ENCODE measurements at regions not wholly inside any gene's neighbourhood (a gene's known extent, or its start where the extent isn't known, plus 50 kb on each side); places are given as distances from the start of the nearest gene placed in this dataset.

DNA sequence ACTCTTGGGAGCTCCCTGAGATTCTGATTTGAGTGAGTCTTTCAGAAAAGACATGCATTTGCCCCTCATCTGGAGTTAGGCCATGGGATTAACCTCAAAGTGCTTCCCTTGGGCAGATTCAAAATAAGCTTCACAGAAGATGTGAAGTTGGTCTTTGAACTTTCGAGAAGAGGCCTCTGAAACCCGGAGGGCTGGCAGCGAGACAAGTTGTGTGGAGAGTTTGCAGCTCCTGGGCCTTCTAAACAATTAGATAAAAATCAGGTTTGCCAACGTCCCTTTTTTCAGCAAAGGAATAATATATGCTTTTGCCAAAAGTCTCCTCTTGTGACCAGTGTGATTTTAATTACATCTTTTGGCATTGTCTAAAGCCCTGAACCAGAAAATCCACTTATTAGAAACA lies 489.7 kb downstream of the SOX11 start:
- Histone ChIP-seq H3K4me2 (ENCODE audit: low read length) (no peak overlapping the region), H4K20me1 (ENCODE audit: insufficient read depth) (no peaks in the 10 kb centered on the region), H3K9me2 (ENCODE audit: insufficient read depth) (no peaks in the 10 kb centered on the region), H3K4me1 (ENCODE audit: control insufficient read depth in 1 of 2, insufficient read depth in 2 of 2, low read length in 2 of 2) (no peaks in the 10 kb centered on the region), H2AFZ (ENCODE audit: low read depth, low read length, poor library complexity, severe bottlenecking) (no peak overlapping the region), H3K4me3 (replicated peaks in 1 of 2; ENCODE audit: low read depth in 1 of 2, low read length in 2 of 2) (no peak overlapping the region), H3K27me3 (ENCODE audit: insufficient read depth, low read length) (no peaks in the 10 kb centered on the region), H3K9me3 (ENCODE audit: control insufficient read depth in 1 of 2, insufficient read depth in 1 of 2, low read depth in 1 of 2, low read length in 2 of 2) (peaks cover 5 to 18% of the 10 kb centered on the region in 2 experiments; a peak in 2 of 4 replicates), H3K9ac (ENCODE audit: low read length) (no peak overlapping the region), H3K36me3 (ENCODE audit: control insufficient read depth in 1 of 2, insufficient read depth in 2 of 2, low read length in 2 of 2) (no peaks in the 10 kb centered on the region), H3K27ac (ENCODE audit: low read depth, low read length) (no peak overlapping the region), H3K79me2 (ENCODE audit: insufficient read depth, low read length) (no peaks in the 10 kb centered on the region)
- ChIA-PET CTCF (no interaction called here), POLR2A (no interaction called here), RAD21 (ENCODE audit: low non-redundant PET in 1 of 2, low total read pairs in 2 of 2, uncharacterized antibody in 2 of 2, unreplicated experiment in 2 of 2) (no interaction called here)
- DNase-seq (ENCODE audit: low read depth, low spot score) (no peak), ATAC-seq (no peak)
- intact Hi-C loops (cut with micrococcal nuclease) = no loop called here
- TF ChIP-seq, protein P1, sequence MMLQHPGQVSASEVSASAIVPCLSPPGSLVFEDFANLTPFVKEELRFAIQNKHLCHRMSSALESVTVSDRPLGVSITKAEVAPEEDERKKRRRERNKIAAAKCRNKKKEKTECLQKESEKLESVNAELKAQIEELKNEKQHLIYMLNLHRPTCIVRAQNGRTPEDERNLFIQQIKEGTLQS (IDR thresholded peaks at IDR 0.05) = no peak
- no TSS peak for BruUV-seq (replicated peaks)

DNA sequence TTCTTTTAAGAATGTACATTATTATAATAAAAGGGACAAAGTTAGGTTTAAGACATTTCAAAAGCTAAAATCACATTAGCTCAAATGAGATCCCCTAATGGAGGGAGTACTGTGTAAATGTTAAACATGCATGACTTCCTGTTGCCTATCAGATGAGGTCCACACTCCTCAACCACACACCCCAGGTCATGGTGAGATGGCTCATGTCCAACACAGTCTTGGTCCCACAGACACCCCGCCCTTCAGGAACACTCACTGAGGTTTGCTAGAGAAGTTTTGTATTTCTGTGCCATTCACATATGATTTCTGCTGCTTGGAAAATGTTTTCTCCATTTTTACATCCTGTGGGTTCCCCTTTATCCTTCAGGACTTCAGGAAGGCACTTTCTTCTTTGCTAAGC lies 491.0 kb downstream of the SOX11 start:
- Histone ChIP-seq H4K20me1 (ENCODE audit: insufficient read depth) (no peaks in the 10 kb centered on the region), H3K4me2 (ENCODE audit: low read length) (no peak overlapping the region), H2AFZ (ENCODE audit: low read depth, low read length, poor library complexity, severe bottlenecking) (no peak overlapping the region), H3K9me3 (ENCODE audit: control insufficient read depth in 1 of 2, insufficient read depth in 1 of 2, low read depth in 1 of 2, low read length in 2 of 2) (peaks cover 5 to 15% of the 10 kb centered on the region in 2 experiments; a peak in 2 of 4 replicates), H3K36me3 (ENCODE audit: control insufficient read depth in 1 of 2, insufficient read depth in 2 of 2, low read length in 2 of 2) (no peaks in the 10 kb centered on the region), H3K4me1 (ENCODE audit: control insufficient read depth in 1 of 2, insufficient read depth in 2 of 2, low read length in 2 of 2) (no peaks in the 10 kb centered on the region), H3K9ac (ENCODE audit: low read length) (no peak overlapping the region), H3K9me2 (ENCODE audit: insufficient read depth) (no peaks in the 10 kb centered on the region), H3K4me3 (replicated peaks in 1 of 2; ENCODE audit: low read depth in 1 of 2, low read length in 2 of 2) (no peak overlapping the region), H3K27ac (ENCODE audit: low read depth, low read length) (no peak overlapping the region), H3K79me2 (ENCODE audit: insufficient read depth, low read length) (no peaks in the 10 kb centered on the region), H3K27me3 (ENCODE audit: insufficient read depth, low read length) (no peaks in the 10 kb centered on the region)
- CTCF ChIA-PET = no interaction called here
- DNase-seq (ENCODE audit: low read depth, low spot score) (no peak), ATAC-seq (no peak)
- TF ChIP-seq ZNF274 (IDR thresholded peaks at IDR 0.05; ENCODE audit: low read depth, low read length) (no peak), POLR2A (IDR thresholded peaks at IDR 0.05; ENCODE audit: borderline replicate concordance, extremely low read depth, insufficient read depth, insufficient read length) (no peak), SRF (IDR thresholded peaks at IDR 0.05; ENCODE audit: low read depth) (no peak), TCF7L2 (IDR thresholded peaks at IDR 0.05; ENCODE audit: borderline replicate concordance, extremely low read depth, insufficient read depth, insufficient read length) (no peak), SIN3A (IDR thresholded peaks at IDR 0.05; ENCODE audit: low read depth) (no peak)
- TF ChIP-seq, protein P2, sequence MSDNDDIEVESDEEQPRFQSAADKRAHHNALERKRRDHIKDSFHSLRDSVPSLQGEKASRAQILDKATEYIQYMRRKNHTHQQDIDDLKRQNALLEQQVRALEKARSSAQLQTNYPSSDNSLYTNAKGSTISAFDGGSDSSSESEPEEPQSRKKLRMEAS (IDR thresholded peaks at IDR 0.05) = no peak
- RAD21 ChIA-PET (ENCODE audit: low non-redundant PET in 1 of 2, low total read pairs in 2 of 2, uncharacterized antibody in 2 of 2, unreplicated experiment in 2 of 2) = no interaction called here
- intact Hi-C loops (cut with micrococcal nuclease) = no loop called here
- POLR2A ChIA-PET = no interaction called here
- BruUV-seq (replicated peaks) = no TSS peak

All from HCT116 (cell line).